ENCODE measurements at regions not wholly inside any gene's neighbourhood (a gene's known extent, or its start where the extent isn't known, plus 50 kb on each side); places are given as distances from the start of the nearest gene placed in this dataset.

GRCh38 chr1:4964634-4965345 is 310.4 kb downstream of the AJAP1 start:
- H3K4me1 ChIP-seq, result no peaks in the 10 kb centered on the region
- intact Hi-C loops (cut with DNase I), result no loop called here
- no peak overlapping the region for H3K4me3 ChIP-seq
- H3K27me3 ChIP-seq, result peaks cover 0 to 31% (median 0%) of the 10 kb centered on the region in 9 donors
- DNase-seq (no peak), ATAC-seq (no peak)
- 59 to 66% (median 62%) methylated on average over 10 to 13 of the region's 13 CpGs for WGBS, 4 donors
- no peaks in the 10 kb centered on the region for H3K36me3 ChIP-seq
- no peak overlapping the region for H3K27ac ChIP-seq
- no peaks in the 10 kb centered on the region for H3K9me3 ChIP-seq
- TF ChIP-seq CTCF (IDR thresholded peaks at IDR 0.05) (no peak), POLR2A (IDR thresholded peaks at IDR 0.05) (no peak)

GRCh38 chr1:4963251-4963650 is 308.8 kb downstream of the AJAP1 start:
- H3K27me3 ChIP-seq, result peaks cover 0 to 39% (median 0%) of the 10 kb centered on the region in 9 donors
- 66 to 80% (median 74%) methylated on average over 8 of the region's 8 CpGs for WGBS, 4 donors
- ATAC-seq, result no peak
- no peak overlapping the region for H3K4me3 ChIP-seq
- H3K27ac ChIP-seq, result no peak overlapping the region
- intact Hi-C loops (cut with DNase I), result no loop called here
- TF ChIP-seq CTCF (IDR thresholded peaks at IDR 0.05) (no peak), POLR2A (IDR thresholded peaks at IDR 0.05) (no peak)
- no peaks in the 10 kb centered on the region for H3K36me3 ChIP-seq
- H3K9me3 ChIP-seq, result no peaks in the 10 kb centered on the region
- DNase-seq, result no peak
- no peaks in the 10 kb centered on the region for H3K4me1 ChIP-seq

- Histone ChIP-seq H3K4me1 (no peaks in the 10 kb centered on the region), H3K36me3 (no peaks in the 10 kb centered on the region), H3K4me3 (no peak overlapping the region), H3K9me3 (no peaks in the 10 kb centered on the region), H3K27me3 (peaks cover 0 to 39% (median 0%) of the 10 kb centered on the region in 9 donors), H3K27ac (no peak overlapping the region)
- DNase-seq, result no peak
- TF ChIP-seq CTCF (IDR thresholded peaks at IDR 0.05), result no peak
- no peak for TF ChIP-seq POLR2A (IDR thresholded peaks at IDR 0.05)
- WGBS, 4 donors, result 72 to 77% (median 75%) methylated on average over 7 to 10 of the region's 10 CpGs
- ATAC-seq, result no peak
- intact Hi-C loops (cut with DNase I), result no loop called here
These were observed 308.4 kb downstream of the AJAP1 start for GRCh38 chr1:4962836-4963235.

- Histone ChIP-seq H3K27ac (no peak overlapping the region), H3K27me3 (peaks cover 0 to 33% (median 0%) of the 10 kb centered on the region in 9 donors), H3K4me1 (no peaks in the 10 kb centered on the region), H3K4me3 (no peak overlapping the region), H3K36me3 (no peaks in the 10 kb centered on the region), H3K9me3 (no peaks in the 10 kb centered on the region)
- ATAC-seq (no peak), DNase-seq (no peak)
- WGBS, 4 donors, result 81 to 90% (median 82%) methylated on average over 7 to 8 of the region's 8 CpGs
- intact Hi-C loops (cut with DNase I), result no loop called here
- TF ChIP-seq CTCF (IDR thresholded peaks at IDR 0.05) (no peak), POLR2A (IDR thresholded peaks at IDR 0.05) (no peak)
These were observed 307.7 kb downstream of the AJAP1 start for GRCh38 chr1:4961935-4962645.

All from heart left ventricle (tissue), 16 donors.